Activated naive CD8-positive, alpha-beta T cell treated with anti-CD3 and anti-CD28 coated beads, Interleukin-2, amount 10 ng/mL, durations not matched to agents 7 days and 5 days (primary cell): ENCODE measurements at regions not wholly inside any gene's neighbourhood (a gene's known extent, or its start where the extent isn't known, plus 50 kb on each side); places are given as distances from the start of the nearest gene placed in this dataset.

ENCODE experiments used
- ATAC-seq: fragments of 150-1000 bp; cut with Tn5 transposase; one replicate; pipeline ENCODE4 v1.10.0; 2021; ENCODE audit warnings: low read depth, moderate library complexity
- POLR2A ChIA-PET: fragments of 350-600 bp; sonication (Branson Sonifier 250); formaldehyde crosslinking; loops from one replicate; lab custom pipeline; 2021; ENCODE audit warnings: antibody characterized with exemption; lab: Charles Lee
- DNase-seq: peaks from one replicate; pipeline ENCODE4 v3.0.0; 2021
- H3K27ac Mint-ChIP-seq: one replicate; pipeline ENCODE4 v1.8.0; 2022; ENCODE audit warnings: mild to moderate bottlenecking, mixed read lengths
- H3K27me3 Mint-ChIP-seq: one replicate; pipeline ENCODE4 v1.8.0; 2022; ENCODE audit warnings: mild to moderate bottlenecking, moderate library complexity, mixed read lengths
- H3K36me3 Mint-ChIP-seq: one replicate; pipeline ENCODE4 v1.8.0; 2021; ENCODE audit warnings: mild to moderate bottlenecking, mixed read lengths
- H3K4me1 Mint-ChIP-seq: one replicate; pipeline ENCODE4 v1.8.0; 2021; ENCODE audit warnings: mixed read lengths
- H3K4me3 Mint-ChIP-seq: one replicate; pipeline ENCODE4 v1.8.0; 2022; ENCODE audit warnings: mild to moderate bottlenecking, moderate library complexity, mixed read lengths
- H3K9me3 Mint-ChIP-seq: one replicate; pipeline ENCODE4 v1.8.0; 2021; ENCODE audit warnings: mixed read lengths

DNA sequence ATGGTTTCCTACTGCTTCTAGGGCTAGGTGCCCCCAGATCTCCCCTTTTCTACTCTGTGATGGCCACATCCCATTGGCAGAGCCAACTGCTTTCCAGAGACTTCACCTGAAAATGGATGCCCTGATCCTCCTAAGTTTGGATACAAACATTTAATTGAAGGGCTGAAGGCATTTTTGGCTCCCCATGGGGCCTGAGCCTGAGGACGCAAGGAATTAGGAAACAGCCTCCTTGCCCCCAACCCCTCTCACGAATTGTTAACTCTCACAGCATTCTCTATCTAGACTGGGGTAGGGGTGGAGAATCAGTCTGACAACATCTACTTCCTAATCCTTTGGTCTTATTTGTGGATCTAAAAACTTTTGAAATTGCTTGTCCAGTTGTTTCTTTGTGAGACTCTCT lies 108.5 kb upstream of the KCNK2 start:
- POLR2A ChIA-PET = no interaction called here
- no peaks in the 10 kb centered on the region for H3K4me1 Mint-ChIP-seq
- ATAC-seq = no peak
- DNase-seq = no peak
- H3K27me3 Mint-ChIP-seq = peaks cover 2% of the 10 kb centered on the region
- H3K4me3 Mint-ChIP-seq = no peak overlapping the region
- no peaks in the 10 kb centered on the region for H3K36me3 Mint-ChIP-seq
- no peak overlapping the region for H3K27ac Mint-ChIP-seq
- H3K9me3 Mint-ChIP-seq = no peaks in the 10 kb centered on the region

GRCh38 chr1:214976665-214977064 lies 105.9 kb upstream of the KCNK2 start:
- Mint-ChIP-seq H3K4me3 (no peak overlapping the region), H3K9me3 (no peaks in the 10 kb centered on the region), H3K36me3 (no peaks in the 10 kb centered on the region), H3K27me3 (peaks cover 2% of the 10 kb centered on the region), H3K4me1 (no peaks in the 10 kb centered on the region), H3K27ac (no peak overlapping the region)
- DNase-seq (no peak), ATAC-seq (no peak)
- POLR2A ChIA-PET = no interaction called here

GRCh38 chr1:214977110-214977509 lies 105.4 kb upstream of the KCNK2 start:
- Mint-ChIP-seq H3K27me3 (peaks cover 2% of the 10 kb centered on the region), H3K9me3 (no peaks in the 10 kb centered on the region), H3K4me3 (no peak overlapping the region), H3K4me1 (no peaks in the 10 kb centered on the region), H3K27ac (no peak overlapping the region), H3K36me3 (no peaks in the 10 kb centered on the region)
- POLR2A ChIA-PET = no interaction called here
- ATAC-seq = no peak
- no peak for DNase-seq

- POLR2A ChIA-PET = no interaction called here
- DNase-seq = no peak
- Mint-ChIP-seq H3K27ac (no peak overlapping the region), H3K9me3 (no peaks in the 10 kb centered on the region), H3K4me1 (no peaks in the 10 kb centered on the region), H3K36me3 (no peaks in the 10 kb centered on the region), H3K27me3 (peaks cover 2% of the 10 kb centered on the region), H3K4me3 (no peak overlapping the region)
- ATAC-seq = no peak
These were observed 104.7 kb upstream of the KCNK2 start for GRCh38 chr1:214977700-214978374.

- Mint-ChIP-seq H3K36me3 (no peaks in the 10 kb centered on the region), H3K27me3 (peaks cover 1% of the 10 kb centered on the region), H3K9me3 (no peaks in the 10 kb centered on the region), H3K4me1 (no peaks in the 10 kb centered on the region), H3K27ac (no peak overlapping the region), H3K4me3 (no peak overlapping the region)
- POLR2A ChIA-PET = no interaction called here
- ATAC-seq (no peak), DNase-seq (no peak)
These were observed 103.3 kb upstream of the KCNK2 start for GRCh38 chr1:214979191-214979590.

GRCh38 chr1:214980921-214981320 lies 101.6 kb upstream of the KCNK2 start:
- H3K4me1 Mint-ChIP-seq = no peaks in the 10 kb centered on the region
- no peak overlapping the region for H3K4me3 Mint-ChIP-seq
- no peaks in the 10 kb centered on the region for H3K27me3 Mint-ChIP-seq
- no peak for ATAC-seq
- DNase-seq = no peak
- no peak overlapping the region for H3K27ac Mint-ChIP-seq
- POLR2A ChIA-PET = no interaction called here
- peaks cover under 1% of the 10 kb centered on the region for H3K9me3 Mint-ChIP-seq
- H3K36me3 Mint-ChIP-seq = no peaks in the 10 kb centered on the region

DNA sequence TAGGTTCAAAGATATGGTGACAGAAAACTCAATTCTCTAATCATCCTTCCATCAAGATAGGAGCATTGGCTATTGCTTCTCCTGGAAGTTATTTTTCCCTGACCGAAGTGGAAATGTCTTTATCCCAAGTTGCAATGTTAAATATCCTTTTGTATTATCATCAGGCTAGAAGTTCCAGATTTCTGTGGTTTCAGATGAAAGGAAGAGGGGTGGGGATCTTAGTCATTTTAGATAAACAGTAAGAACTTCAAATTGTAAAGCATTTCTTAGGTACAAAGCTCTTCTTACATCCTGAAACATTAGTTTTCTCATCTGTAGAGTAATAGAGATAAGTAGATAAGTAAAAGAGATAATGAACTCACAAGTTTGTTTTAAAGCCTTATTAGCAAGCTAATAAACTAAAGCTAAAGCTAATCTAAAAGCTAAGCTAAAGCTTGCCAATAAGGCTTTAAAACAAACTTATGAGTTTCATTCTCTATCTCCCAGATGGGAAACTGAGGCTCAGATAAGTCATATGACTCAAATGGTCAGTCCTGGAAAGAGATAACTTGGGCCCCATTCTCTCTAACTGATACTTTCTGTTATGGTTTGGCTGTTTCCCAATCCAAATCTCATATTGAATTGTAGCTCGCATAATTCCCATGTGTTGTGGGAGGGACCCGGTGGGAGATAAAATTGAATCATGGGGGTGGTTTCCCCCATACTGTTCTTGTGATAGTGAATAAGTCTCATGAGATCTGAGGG lies 99.2 kb upstream of the KCNK2 start:
- H3K27ac Mint-ChIP-seq = no peak overlapping the region
- H3K9me3 Mint-ChIP-seq = peaks cover 3% of the 10 kb centered on the region
- H3K27me3 Mint-ChIP-seq = no peaks in the 10 kb centered on the region
- DNase-seq (no peak), ATAC-seq (no peak)
- no peak overlapping the region for H3K4me3 Mint-ChIP-seq
- no peaks in the 10 kb centered on the region for H3K4me1 Mint-ChIP-seq
- no peaks in the 10 kb centered on the region for H3K36me3 Mint-ChIP-seq
- POLR2A ChIA-PET = no interaction called here

DNA sequence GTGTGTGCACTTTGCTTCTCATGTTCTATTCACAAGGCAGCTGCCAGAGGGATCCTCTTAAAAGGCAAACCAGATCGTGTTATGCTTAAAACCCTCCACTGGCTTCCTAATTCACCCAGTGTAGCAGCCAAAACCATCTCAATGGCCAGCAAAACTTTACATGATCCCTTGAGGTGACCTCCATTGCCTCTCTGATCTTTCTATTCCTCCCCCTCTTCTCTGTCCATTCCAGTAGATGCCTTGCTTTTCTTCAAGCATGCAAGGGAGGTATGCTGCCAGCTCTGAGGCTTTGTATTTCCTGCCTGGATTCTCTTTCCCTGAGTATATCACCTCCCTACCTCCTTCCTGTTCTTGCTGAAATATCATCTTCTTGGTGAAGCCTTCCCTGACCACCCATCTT lies 93.2 kb upstream of the KCNK2 start:
- no peaks in the 10 kb centered on the region for H3K27me3 Mint-ChIP-seq
- DNase-seq = no peak
- H3K9me3 Mint-ChIP-seq = peaks cover 3% of the 10 kb centered on the region
- H3K4me1 Mint-ChIP-seq = no peaks in the 10 kb centered on the region
- no peaks in the 10 kb centered on the region for H3K36me3 Mint-ChIP-seq
- POLR2A ChIA-PET = no interaction called here
- H3K4me3 Mint-ChIP-seq = no peak overlapping the region
- ATAC-seq = no peak
- H3K27ac Mint-ChIP-seq = no peak overlapping the region

DNA sequence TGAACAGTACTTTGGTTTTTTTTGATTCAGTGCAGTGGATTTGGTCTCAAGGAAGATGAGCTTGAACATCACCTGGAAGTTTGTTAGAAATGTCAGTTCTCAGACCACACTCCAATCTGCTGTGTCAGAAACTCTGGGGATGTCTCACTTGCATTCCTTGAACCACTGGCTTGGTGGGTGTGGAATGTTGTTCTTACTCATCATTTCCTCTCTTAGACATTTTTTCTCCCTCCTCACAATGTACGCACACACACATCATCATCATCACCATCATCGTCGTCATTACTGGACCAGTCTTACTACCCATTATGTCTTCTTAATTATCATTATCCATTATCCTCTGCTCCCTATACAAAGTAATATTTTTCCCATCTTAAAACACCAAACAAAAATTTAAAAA lies 91.9 kb upstream of the KCNK2 start:
- Mint-ChIP-seq H3K27ac (no peak overlapping the region), H3K9me3 (peaks cover 3% of the 10 kb centered on the region), H3K4me1 (no peaks in the 10 kb centered on the region), H3K27me3 (no peaks in the 10 kb centered on the region), H3K36me3 (no peaks in the 10 kb centered on the region), H3K4me3 (no peak overlapping the region)
- ATAC-seq (no peak), DNase-seq (no peak)
- POLR2A ChIA-PET = no interaction called here

- Mint-ChIP-seq H3K27me3 (no peaks in the 10 kb centered on the region), H3K9me3 (no peaks in the 10 kb centered on the region), H3K4me1 (no peaks in the 10 kb centered on the region), H3K4me3 (no peak overlapping the region), H3K27ac (no peak overlapping the region), H3K36me3 (no peaks in the 10 kb centered on the region)
- ATAC-seq (no peak), DNase-seq (no peak)
- POLR2A ChIA-PET = no interaction called here
These were observed 90.7 kb upstream of the KCNK2 start for GRCh38 chr1:214991691-214992315.

- no peaks in the 10 kb centered on the region for H3K27me3 Mint-ChIP-seq
- no peaks in the 10 kb centered on the region for H3K9me3 Mint-ChIP-seq
- no peaks in the 10 kb centered on the region for H3K4me1 Mint-ChIP-seq
- ATAC-seq (no peak), DNase-seq (no peak)
- POLR2A ChIA-PET = no interaction called here
- no peak overlapping the region for H3K4me3 Mint-ChIP-seq
- no peak overlapping the region for H3K27ac Mint-ChIP-seq
- H3K36me3 Mint-ChIP-seq = no peaks in the 10 kb centered on the region
These were observed 89.1 kb upstream of the KCNK2 start for GRCh38 chr1:214993419-214993818.

- no peak overlapping the region for H3K4me3 Mint-ChIP-seq
- H3K9me3 Mint-ChIP-seq = no peaks in the 10 kb centered on the region
- H3K4me1 Mint-ChIP-seq = no peaks in the 10 kb centered on the region
- DNase-seq (no peak), ATAC-seq (no peak)
- no peaks in the 10 kb centered on the region for H3K27me3 Mint-ChIP-seq
- no peaks in the 10 kb centered on the region for H3K36me3 Mint-ChIP-seq
- POLR2A ChIA-PET = no interaction called here
- no peak overlapping the region for H3K27ac Mint-ChIP-seq
These were observed 84.9 kb upstream of the KCNK2 start for GRCh38 chr1:214997685-214998084.

DNA sequence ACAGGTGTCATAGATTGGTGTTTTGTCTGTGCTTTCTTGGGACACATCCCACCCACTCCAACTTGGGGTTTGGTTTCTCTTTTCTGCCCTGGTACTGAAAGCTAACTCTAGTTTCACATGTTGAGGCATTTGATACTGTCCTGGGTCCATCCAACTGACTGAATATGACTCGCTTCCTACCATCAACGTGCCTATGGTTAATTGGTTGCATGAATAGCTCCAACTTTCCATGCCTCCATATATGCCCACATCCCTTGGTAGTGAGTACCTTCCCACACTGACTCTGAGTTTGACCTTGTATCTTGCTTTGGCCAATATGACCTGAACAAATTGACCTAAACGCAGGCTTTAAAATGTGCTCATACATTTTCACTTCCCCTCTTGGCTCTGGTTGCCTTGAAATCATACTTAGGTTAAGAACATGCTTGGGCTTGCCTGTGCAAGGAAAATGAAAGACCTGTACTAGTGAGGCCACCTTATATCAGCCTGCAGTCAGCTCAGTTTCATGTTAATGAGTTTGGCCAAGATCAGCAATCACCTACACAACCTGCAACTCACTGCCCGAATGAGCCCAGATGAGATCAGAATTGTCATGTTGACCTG lies 81.0 kb upstream of the KCNK2 start:
- Mint-ChIP-seq H3K4me3 (no peak overlapping the region), H3K36me3 (no peaks in the 10 kb centered on the region), H3K27me3 (no peaks in the 10 kb centered on the region), H3K27ac (no peak overlapping the region), H3K4me1 (no peaks in the 10 kb centered on the region), H3K9me3 (no peaks in the 10 kb centered on the region)
- ATAC-seq = no peak
- POLR2A ChIA-PET = no interaction called here
- DNase-seq = no peak

DNA sequence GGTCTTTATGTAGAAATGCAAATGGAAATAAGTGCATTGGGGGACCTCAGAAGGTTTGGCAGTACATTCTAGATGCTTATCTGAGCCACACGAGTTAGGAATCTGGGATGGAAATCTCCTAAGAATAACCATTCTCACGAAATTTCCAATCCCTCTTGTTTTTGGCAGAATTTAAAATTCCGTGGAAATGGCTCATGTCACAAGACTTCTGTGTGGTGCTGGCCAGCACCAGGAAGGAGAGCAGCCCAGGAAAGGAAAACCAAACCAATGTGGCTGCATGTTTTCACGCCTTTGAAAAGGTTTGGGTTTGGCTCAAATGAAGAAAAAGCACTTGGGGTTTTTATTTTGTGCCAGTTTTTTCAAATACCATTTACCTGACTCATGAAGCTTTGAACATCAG lies 80.1 kb upstream of the KCNK2 start:
- no peak overlapping the region for H3K4me3 Mint-ChIP-seq
- no peaks in the 10 kb centered on the region for H3K36me3 Mint-ChIP-seq
- DNase-seq = no peak
- H3K27me3 Mint-ChIP-seq = no peaks in the 10 kb centered on the region
- H3K9me3 Mint-ChIP-seq = no peaks in the 10 kb centered on the region
- POLR2A ChIA-PET = no interaction called here
- H3K4me1 Mint-ChIP-seq = no peaks in the 10 kb centered on the region
- ATAC-seq = no peak
- H3K27ac Mint-ChIP-seq = no peak overlapping the region
